Effector memory CD8-positive, alpha-beta T cell (primary cell): ENCODE measurements at regions not wholly inside any gene's neighbourhood (a gene's known extent, or its start where the extent isn't known, plus 50 kb on each side); places are given as distances from the start of the nearest gene placed in this dataset.
A peak's percentile ranks its signal among the peaks of the same experiment; 100 is the strongest.
"Not testable (repeated sequence)": the region's sequence is repeated elsewhere in the genome, so short reads cannot be mapped to it uniquely, and the experiment has no call there.

Experiments
- ATAC-seq: fragments of 150-1000 bp; cut with Tn5 transposase; replicated peaks from 2 replicates; pipeline ENCODE4 v1.10.0; 2021; ENCODE audit warnings: mild to moderate bottlenecking, moderate library complexity
- DNase-seq, 3 experiments: peaks; one replicate each; pipeline ENCODE4 v3.0.0; 2021
- H3K27ac Mint-ChIP-seq, 2 donors: one replicate each; pipeline ENCODE4 v1.8.0; 2022; ENCODE audit warnings: mild to moderate bottlenecking in 2 of 2, mixed read lengths in 2 of 2, moderate library complexity in 2 of 2
- H3K27me3 Mint-ChIP-seq, 2 donors: one replicate each; pipeline ENCODE4 v1.8.0; 2022; ENCODE audit warnings: mixed read lengths in 2 of 2
- H3K36me3 Mint-ChIP-seq: one replicate; pipeline ENCODE4 v1.8.0; 2022; ENCODE audit warnings: mild to moderate bottlenecking, moderate library complexity, mixed read lengths; ENCODE audit not compliant: insufficient read depth
- H3K4me1 Mint-ChIP-seq, 2 donors: one replicate each; pipeline ENCODE4 v1.8.0; 2022; ENCODE audit warnings: low read depth in 2 of 2, mixed read lengths in 2 of 2
- H3K4me3 Mint-ChIP-seq, 2 donors: one replicate each; pipeline ENCODE4 v1.8.0; 2022; ENCODE audit warnings: mild to moderate bottlenecking in 2 of 2, mixed read lengths in 2 of 2, moderate library complexity in 2 of 2
- H3K9me3 Mint-ChIP-seq, 2 donors: one replicate each; pipeline ENCODE4 v1.8.0; 2022; ENCODE audit warnings: mixed read lengths in 2 of 2

DNA sequence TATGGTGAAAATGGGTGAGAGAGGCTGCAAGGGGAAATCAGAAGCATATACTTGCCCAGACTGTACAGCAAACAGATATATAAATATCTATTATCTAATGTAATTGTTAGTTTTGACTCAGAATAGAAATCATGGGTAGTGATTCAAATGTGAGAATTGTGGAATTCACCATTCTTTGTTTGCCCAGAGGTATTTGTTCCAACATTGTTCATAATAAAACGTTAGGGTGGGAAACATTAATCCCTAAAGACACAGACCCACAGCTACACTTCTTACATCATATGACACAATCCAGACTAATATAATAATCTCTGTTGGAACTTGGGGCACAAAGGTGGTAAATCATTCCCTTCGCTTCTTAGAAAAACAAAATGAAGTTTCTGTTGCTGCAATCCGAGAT is 646.5 kb upstream of the SLITRK6 start:
- ATAC-seq (no peak), DNase-seq (no peak)
- H3K9me3 Mint-ChIP-seq: peaks cover 0 to 7% of the 10 kb centered on the region in 2 donors
- no peak overlapping the region for H3K4me3 Mint-ChIP-seq
- no peaks in the 10 kb centered on the region for H3K4me1 Mint-ChIP-seq
- no peak overlapping the region for H3K27ac Mint-ChIP-seq
- H3K27me3 Mint-ChIP-seq: no peaks in the 10 kb centered on the region
- no peaks in the 10 kb centered on the region for H3K36me3 Mint-ChIP-seq

DNA sequence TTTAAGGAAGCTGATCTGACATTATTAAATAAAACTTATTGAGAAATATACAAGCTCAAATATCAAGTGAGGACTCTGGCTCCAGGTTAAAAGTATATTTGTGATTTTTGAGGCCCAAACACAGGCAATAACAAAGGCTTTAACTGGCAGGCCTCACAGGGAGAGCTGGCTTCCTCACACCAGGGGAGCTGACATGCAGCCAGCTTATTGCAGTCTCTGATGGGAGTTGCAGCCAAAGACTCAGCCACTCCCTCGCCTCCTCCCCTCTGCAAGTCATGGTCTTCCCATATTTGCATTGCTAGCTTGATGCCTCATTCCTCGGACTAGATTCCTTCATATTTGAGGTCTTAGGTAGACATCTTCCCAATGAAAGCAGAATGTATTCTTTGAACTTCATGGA is 647.1 kb upstream of the SLITRK6 start:
- ATAC-seq (no peak), DNase-seq (no peak)
- Mint-ChIP-seq H3K4me1 (no peaks in the 10 kb centered on the region), H3K9me3 (peaks cover 0 to 7% of the 10 kb centered on the region in 2 donors), H3K27me3 (no peaks in the 10 kb centered on the region), H3K36me3 (no peaks in the 10 kb centered on the region), H3K4me3 (no peak overlapping the region), H3K27ac (no peak overlapping the region)

DNA sequence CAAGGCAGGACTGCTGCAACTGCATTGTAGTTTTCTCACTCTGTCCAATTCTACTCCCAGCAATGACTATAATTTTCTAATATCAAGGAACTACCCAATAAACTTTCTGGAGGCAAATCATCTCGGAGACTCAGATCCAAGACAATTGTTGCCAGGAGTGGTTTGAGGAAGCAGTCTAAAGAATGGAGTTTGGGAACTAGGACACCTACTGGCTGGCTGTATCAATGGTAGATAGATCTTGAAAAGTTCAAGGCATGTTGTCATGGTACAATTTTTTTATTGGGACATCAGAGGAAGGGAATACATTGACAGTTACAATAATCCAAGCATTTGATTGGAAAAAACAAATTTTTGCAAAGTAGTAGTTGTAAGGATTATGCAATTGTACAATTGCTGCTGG is 648.3 kb upstream of the SLITRK6 start:
- ATAC-seq (no peak), DNase-seq (no peak)
- Mint-ChIP-seq H3K9me3 (peaks cover 0 to 7% of the 10 kb centered on the region in 2 donors), H3K27ac (no peak overlapping the region), H3K4me1 (no peaks in the 10 kb centered on the region), H3K4me3 (no peak overlapping the region), H3K36me3 (no peaks in the 10 kb centered on the region), H3K27me3 (no peaks in the 10 kb centered on the region)

DNA sequence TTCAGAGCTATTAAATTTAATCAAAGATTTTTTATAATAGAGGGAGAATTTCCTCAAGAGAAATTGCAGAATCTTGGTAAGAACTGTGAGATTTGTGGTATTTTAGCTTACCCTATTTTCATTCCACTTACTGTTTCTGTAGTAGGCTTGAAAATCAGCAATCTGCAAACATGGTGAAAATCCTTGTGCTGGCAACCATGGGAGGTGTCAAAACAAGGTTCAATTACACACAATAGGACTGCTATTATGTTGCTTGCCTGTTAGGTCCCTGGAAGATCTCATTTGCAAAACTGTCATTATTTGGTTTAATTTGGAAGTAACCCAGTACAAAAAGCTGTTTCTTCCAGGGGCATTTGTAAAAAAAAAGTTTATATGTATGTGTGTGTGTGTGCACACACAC is 662.8 kb upstream of the SLITRK6 start:
- Mint-ChIP-seq H3K4me1 (no peaks in the 10 kb centered on the region), H3K27ac (no peak overlapping the region), H3K9me3 (peaks cover 0 to 1% of the 10 kb centered on the region in 2 donors), H3K27me3 (no peaks in the 10 kb centered on the region), H3K4me3 (no peak overlapping the region), H3K36me3 (no peaks in the 10 kb centered on the region)
- DNase-seq (no peak), ATAC-seq (no peak)

DNA sequence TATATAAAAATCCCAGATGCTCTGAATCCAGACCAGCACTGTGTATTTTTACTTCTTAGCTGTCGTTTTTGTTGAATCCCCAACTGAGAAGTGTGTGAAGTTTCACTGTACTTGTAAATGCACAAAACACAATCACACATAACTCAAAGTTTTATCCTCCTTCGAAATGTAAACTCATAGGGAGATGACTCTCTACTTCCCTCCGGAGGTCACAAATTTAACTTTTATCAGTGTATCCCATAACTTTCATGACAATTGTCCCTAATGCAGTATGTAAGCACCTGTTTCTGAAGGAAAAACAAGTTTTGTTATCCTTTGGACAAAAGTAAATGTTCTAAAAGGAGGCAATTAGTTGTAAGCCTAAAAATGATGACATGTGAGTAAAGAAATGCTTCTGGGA is 665.0 kb upstream of the SLITRK6 start:
- Mint-ChIP-seq H3K9me3 (no peaks in the 10 kb centered on the region), H3K4me3 (no peak overlapping the region), H3K27me3 (no peaks in the 10 kb centered on the region), H3K4me1 (no peaks in the 10 kb centered on the region), H3K27ac (no peak overlapping the region), H3K36me3 (no peaks in the 10 kb centered on the region)
- DNase-seq (no peak), ATAC-seq (no peak)

DNA sequence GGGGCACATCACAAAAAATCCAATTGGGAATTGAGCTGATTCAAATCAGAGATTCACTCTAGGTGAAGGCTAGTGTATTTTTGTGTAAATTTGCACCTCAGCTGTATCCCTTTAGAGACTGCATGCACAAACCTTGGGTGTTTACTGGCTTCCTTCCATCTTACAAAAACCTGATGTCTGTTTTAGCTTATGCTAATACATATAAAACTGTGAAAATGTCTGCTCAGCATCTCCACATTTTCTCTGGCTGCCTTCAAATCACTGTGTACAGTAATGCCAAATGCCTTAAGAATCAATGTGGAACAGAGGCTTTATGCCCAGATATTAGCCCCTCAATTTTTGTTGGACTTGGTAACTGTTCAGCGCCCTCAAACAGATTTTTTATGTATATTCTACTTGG is 675.8 kb upstream of the SLITRK6 start:
- Mint-ChIP-seq H3K36me3 (no peaks in the 10 kb centered on the region), H3K4me1 (no peaks in the 10 kb centered on the region), H3K9me3 (peaks cover 6 to 8% of the 10 kb centered on the region in 2 donors), H3K27ac (no peak overlapping the region), H3K4me3 (no peak overlapping the region), H3K27me3 (no peaks in the 10 kb centered on the region)
- DNase-seq (no peak), ATAC-seq (no peak)

DNA sequence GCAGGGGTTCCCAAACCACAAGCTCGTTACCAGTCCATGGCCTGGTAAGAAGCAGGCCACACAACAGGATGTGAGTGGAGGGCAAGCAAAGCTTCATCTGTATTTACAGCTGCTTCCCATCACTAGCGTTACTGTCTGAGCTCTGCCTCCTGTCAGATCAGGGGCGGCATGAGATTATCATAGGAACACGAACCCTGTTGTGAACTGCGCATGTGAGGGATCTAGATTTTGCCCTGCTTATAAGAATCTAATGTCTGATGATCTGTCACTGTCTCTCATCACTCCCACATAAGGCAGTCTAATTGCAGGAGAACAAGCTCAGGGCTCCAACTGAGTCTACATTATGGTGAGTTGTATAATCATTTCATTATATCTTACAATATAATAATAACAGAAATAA is 677.4 kb upstream of the SLITRK6 start:
- DNase-seq (no peak), ATAC-seq (no peak)
- no peak overlapping the region for H3K4me3 Mint-ChIP-seq
- no peak overlapping the region for H3K27ac Mint-ChIP-seq
- H3K27me3 Mint-ChIP-seq: no peaks in the 10 kb centered on the region
- H3K9me3 Mint-ChIP-seq: peaks cover 5 to 6% of the 10 kb centered on the region in 2 donors
- H3K36me3 Mint-ChIP-seq: no peaks in the 10 kb centered on the region
- no peaks in the 10 kb centered on the region for H3K4me1 Mint-ChIP-seq

DNA sequence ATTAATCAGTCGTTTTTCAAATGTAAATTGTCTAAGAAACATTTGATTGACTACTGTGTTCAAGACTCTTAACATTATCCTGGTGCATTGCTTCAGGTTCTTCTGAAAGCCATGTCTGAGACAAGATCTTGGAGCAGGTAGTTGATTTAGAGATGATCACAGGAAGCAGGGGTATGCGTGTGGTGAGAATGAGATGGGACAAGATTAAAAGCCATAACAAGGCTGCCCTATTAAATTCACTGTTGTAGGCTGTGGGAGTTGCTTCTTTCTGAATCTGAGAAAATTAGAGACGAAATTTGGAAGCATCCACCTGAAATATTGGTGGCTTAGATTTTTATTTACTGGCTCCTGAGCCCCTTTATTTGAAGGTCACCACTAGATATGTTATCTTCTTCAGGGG is 687.4 kb upstream of the SLITRK6 start:
- no peak for DNase-seq
- H3K4me1 Mint-ChIP-seq: peaks cover 0 to 8% of the 10 kb centered on the region in 2 donors
- peaks cover 0 to 9% of the 10 kb centered on the region in 2 donors for H3K9me3 Mint-ChIP-seq
- H3K4me3 Mint-ChIP-seq: no peak overlapping the region
- H3K27me3 Mint-ChIP-seq: no peaks in the 10 kb centered on the region
- no peak overlapping the region for H3K27ac Mint-ChIP-seq
- peak; percentile 53 for ATAC-seq
- no peaks in the 10 kb centered on the region for H3K36me3 Mint-ChIP-seq

DNA sequence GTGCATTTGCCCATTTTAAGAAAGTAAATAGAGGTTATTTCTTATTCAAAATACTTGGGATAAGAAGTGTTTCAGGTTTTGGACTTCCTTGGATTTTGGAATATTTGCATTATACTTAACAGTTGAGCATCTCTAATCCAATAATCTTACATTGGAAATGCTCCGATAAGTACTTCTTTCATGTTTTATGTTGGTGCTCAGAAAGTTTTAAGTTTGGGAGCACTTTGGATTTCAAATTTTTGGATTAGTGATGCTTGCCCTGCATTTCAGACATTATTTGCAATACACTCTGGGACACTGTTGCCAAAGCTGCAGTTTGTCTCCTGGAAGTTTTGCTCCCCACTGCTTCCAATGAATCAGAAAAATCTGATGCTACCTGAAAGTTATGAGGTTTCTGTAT is 691.9 kb upstream of the SLITRK6 start:
- Mint-ChIP-seq H3K27me3 (no peaks in the 10 kb centered on the region), H3K9me3 (peaks cover 0 to 6% of the 10 kb centered on the region in 2 donors), H3K4me3 (no peak overlapping the region), H3K36me3 (no peaks in the 10 kb centered on the region), H3K27ac (no peak overlapping the region), H3K4me1 (peaks cover 0 to 4% of the 10 kb centered on the region in 2 donors)
- DNase-seq (no peak), ATAC-seq (no peak)

DNA sequence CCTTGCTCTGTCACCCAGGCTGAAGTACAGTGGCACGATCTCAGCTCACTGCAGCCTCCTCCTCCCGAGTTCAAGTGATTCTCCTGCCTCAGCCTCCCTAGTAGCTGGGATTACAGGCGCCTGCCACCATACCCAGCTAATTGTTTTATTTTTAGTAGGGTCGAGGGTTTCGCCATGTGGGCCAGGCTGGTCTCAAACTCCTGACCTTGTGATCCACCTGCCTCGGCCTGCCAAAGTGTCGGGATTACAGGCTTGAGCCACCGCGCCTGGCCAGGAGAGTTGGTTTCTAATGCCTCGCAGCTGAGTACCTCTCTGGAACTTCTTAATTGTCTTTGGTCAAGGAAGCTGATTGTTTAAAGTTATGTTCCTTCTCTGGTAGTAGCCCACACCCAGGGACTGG is 702.7 kb upstream of the SLITRK6 start:
- not testable (repeated sequence) for H3K36me3 Mint-ChIP-seq, H3K9me3 Mint-ChIP-seq, H3K27ac Mint-ChIP-seq, H3K4me1 Mint-ChIP-seq, H3K27me3 Mint-ChIP-seq, H3K4me3 Mint-ChIP-seq, ATAC-seq, DNase-seq

DNA sequence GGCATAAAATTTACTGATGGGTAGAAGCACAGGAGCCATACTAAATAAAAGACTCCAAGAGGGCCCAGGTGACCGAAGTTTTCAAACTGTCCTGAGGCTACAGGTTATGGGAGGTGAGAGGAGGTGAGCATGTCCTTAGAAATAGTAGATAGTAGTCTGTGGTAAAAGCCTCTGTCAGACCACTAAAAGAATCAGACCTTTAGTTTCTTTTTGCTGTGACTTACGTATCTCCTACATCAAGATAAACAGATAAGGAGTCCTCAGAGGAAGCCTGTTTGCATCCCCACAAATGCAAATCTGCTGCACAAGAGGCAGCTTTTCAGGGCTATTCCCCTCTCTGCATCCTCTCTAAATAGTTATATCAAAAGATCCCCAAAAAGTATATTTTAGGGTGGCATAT is 711.6 kb upstream of the SLITRK6 start:
- Mint-ChIP-seq H3K36me3 (no peaks in the 10 kb centered on the region), H3K4me1 (no peaks in the 10 kb centered on the region), H3K4me3 (no peak overlapping the region), H3K9me3 (peaks cover 0 to 6% of the 10 kb centered on the region in 2 donors), H3K27me3 (no peaks in the 10 kb centered on the region), H3K27ac (no peak overlapping the region)
- no peak for DNase-seq
- ATAC-seq: peak; percentile 57

DNA sequence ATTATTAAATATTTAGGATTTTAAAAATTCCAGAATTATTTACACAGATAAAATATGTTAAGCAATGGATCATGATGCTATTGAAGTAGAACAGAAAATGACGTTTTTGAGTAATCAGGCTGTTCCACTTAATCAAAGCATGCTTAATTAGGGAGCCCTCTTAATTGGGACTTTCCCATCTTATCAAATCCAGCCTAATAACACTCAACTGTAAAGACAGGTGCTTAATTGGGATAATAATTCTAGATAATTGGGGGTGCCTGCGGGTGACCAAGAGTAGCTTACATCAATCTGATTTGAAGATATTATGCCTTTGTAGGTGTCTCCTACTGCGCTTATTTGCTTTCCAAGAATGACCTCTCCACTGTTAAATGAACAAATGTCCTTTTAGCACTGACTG is 742.2 kb upstream of the SLITRK6 start:
- no peak overlapping the region for H3K27ac Mint-ChIP-seq
- ATAC-seq (no peak), DNase-seq (no peak)
- H3K4me3 Mint-ChIP-seq: no peak overlapping the region
- H3K27me3 Mint-ChIP-seq: no peaks in the 10 kb centered on the region
- no peaks in the 10 kb centered on the region for H3K4me1 Mint-ChIP-seq
- no peaks in the 10 kb centered on the region for H3K36me3 Mint-ChIP-seq
- peaks cover 0 to 2% of the 10 kb centered on the region in 2 donors for H3K9me3 Mint-ChIP-seq

DNA sequence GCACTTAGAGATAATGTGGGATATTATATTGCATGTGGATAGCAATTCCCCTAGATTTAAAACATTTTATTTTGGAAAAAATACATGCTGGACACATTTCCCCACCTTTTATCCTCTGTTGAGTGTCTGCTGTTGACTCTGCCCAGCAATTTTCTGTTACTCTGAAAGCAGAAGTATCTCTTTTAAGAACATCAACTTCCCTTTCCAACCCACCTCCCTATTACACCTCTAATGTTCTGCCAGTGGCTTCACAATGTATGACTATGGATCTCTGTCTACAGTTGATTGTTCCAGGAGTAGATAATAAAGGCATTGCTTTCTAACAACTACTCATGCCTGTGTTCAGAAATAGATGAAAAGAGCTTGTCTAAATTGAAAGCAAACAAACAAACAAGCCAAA is 754.8 kb upstream of the SLITRK6 start:
- ATAC-seq (no peak), DNase-seq (no peak)
- H3K9me3 Mint-ChIP-seq: peaks cover 0 to 3% of the 10 kb centered on the region in 2 donors
- no peaks in the 10 kb centered on the region for H3K27me3 Mint-ChIP-seq
- H3K4me1 Mint-ChIP-seq: no peaks in the 10 kb centered on the region
- H3K36me3 Mint-ChIP-seq: no peaks in the 10 kb centered on the region
- H3K27ac Mint-ChIP-seq: no peak overlapping the region
- no peak overlapping the region for H3K4me3 Mint-ChIP-seq

DNA sequence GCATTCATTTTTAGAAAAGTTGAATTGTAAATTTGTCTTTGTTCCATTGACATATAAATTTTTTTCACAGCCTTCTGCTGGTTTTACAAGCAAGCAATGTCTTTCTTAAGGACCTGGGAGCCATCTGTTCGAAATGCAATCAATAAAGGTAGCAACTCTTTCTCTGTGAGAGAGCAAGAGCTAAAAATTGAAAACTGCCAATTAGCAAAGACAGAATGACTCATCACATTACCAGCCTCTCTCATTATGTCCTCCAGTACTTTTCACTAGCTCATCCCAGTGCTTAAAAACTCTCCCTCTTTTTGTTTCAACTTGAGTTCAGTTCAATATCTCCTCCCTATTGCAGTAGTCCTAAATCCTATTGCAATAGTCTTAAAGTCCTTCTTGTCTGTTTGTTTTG is 760.7 kb upstream of the SLITRK6 start:
- H3K4me3 Mint-ChIP-seq: no peak overlapping the region
- H3K27ac Mint-ChIP-seq: no peak overlapping the region
- ATAC-seq: no peak
- H3K27me3 Mint-ChIP-seq: no peaks in the 10 kb centered on the region
- peaks cover 0 to 1% of the 10 kb centered on the region in 2 donors for H3K9me3 Mint-ChIP-seq
- DNase-seq: no peak
- no peaks in the 10 kb centered on the region for H3K4me1 Mint-ChIP-seq
- no peaks in the 10 kb centered on the region for H3K36me3 Mint-ChIP-seq

DNA sequence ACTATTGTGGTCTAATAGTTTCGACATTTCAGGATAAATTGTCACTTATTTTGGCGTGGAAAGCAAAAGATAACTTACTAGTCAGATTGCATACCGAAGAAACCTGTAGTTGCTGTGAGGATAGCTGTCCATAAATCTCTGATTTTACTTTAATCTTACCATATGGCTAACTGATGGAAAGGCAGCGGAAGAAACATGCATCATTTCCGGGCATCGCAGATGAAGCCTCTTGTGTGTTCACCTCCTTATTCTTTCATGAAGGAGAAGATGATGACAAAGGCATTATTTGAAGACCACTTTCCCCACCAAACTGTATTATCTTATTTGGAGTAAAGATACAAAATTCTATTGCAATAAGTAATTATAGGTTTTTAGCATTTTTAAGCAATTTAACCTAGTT is 763.6 kb upstream of the SLITRK6 start:
- no peak overlapping the region for H3K4me3 Mint-ChIP-seq
- DNase-seq (no peak), ATAC-seq (no peak)
- no peaks in the 10 kb centered on the region for H3K4me1 Mint-ChIP-seq
- H3K27ac Mint-ChIP-seq: no peak overlapping the region
- peaks cover 0 to 5% of the 10 kb centered on the region in 2 donors for H3K9me3 Mint-ChIP-seq
- H3K36me3 Mint-ChIP-seq: no peaks in the 10 kb centered on the region
- no peaks in the 10 kb centered on the region for H3K27me3 Mint-ChIP-seq
